ENCODE measurements at regions not wholly inside any gene's neighbourhood (a gene's known extent, or its start where the extent isn't known, plus 50 kb on each side); places are given as distances from the start of the nearest gene placed in this dataset.

DNA sequence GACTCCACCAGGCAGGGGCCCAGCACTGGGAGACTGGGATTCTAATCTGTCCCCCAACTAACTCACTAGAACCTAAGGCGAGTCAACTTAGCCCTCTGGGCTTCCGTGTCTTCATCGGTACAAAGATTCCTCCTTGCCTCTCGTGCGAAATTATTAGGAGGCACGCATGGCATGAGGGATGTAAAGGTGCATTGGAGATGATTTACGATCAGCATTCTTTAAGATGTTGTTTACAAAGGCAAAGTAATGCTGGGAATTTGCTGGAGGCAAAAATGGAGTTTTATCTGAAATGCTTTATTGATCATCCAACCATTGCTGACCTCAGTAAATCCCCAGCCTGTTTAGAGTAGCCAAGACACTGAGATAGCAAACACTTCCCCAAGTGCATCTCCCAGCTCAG lies 171.8 kb upstream of the KLHL29 start:
- no peak overlapping the region for H3K27ac ChIP-seq
- TF ChIP-seq CTCF (conservative IDR thresholded peaks at IDR 0.05) (no peak), ZFX (IDR thresholded peaks at IDR 0.05) (no peak)

DNA sequence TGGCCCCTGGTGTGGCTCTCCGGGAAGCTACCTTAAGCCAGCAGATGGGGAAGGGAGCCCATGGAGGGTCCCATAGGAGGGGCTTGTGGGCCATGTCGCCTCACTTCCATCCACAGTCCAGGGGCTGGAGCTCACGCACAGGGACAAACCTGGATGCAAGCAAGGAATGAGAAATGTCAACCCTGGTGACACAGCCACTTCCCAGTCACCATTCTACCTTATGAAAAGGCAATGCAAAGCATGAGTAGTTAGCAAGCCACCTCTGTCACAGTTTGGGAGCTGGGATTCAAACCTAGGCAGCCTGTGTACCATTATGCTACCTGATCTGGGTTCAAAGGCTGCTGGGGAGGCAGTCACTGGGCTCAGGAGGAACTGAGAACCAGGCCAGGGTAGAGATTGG lies 170.0 kb upstream of the KLHL29 start:
- H3K27ac ChIP-seq = no peak overlapping the region
- TF ChIP-seq CTCF (conservative IDR thresholded peaks at IDR 0.05) (no peak), ZFX (IDR thresholded peaks at IDR 0.05) (no peak)

GRCh38 chr2:23219666-23220065 lies 165.3 kb upstream of the KLHL29 start:
- no peak overlapping the region for H3K27ac ChIP-seq
- no peak for TF ChIP-seq CTCF (conservative IDR thresholded peaks at IDR 0.05)
- no peak for TF ChIP-seq ZFX (IDR thresholded peaks at IDR 0.05)

GRCh38 chr2:23220513-23221094 lies 164.4 kb upstream of the KLHL29 start:
- H3K27ac ChIP-seq = no peak overlapping the region
- TF ChIP-seq ZFX (IDR thresholded peaks at IDR 0.05) (no peak), CTCF (conservative IDR thresholded peaks at IDR 0.05) (no peak)

DNA sequence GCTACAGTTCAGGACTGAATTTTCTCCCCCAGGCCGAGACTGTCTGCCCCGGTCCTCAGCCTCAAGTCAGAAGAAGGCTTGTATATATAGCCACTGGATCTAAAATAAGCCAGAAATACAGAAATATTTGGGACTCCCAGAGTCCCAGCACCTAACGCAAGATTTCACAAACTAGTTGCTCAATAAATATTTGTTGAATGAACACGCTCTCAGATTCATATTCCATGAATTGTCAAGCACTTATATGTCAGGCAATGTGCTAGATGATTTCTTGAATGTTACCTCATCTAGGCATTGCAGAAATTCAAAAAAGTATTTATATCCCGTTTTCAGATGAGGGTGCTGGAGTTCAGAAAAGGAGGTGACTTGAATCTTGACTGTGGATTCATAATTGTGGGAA lies 163.7 kb upstream of the KLHL29 start:
- H3K27ac ChIP-seq = no peak overlapping the region
- no peak for TF ChIP-seq ZFX (IDR thresholded peaks at IDR 0.05)
- no peak for TF ChIP-seq CTCF (conservative IDR thresholded peaks at IDR 0.05)

DNA sequence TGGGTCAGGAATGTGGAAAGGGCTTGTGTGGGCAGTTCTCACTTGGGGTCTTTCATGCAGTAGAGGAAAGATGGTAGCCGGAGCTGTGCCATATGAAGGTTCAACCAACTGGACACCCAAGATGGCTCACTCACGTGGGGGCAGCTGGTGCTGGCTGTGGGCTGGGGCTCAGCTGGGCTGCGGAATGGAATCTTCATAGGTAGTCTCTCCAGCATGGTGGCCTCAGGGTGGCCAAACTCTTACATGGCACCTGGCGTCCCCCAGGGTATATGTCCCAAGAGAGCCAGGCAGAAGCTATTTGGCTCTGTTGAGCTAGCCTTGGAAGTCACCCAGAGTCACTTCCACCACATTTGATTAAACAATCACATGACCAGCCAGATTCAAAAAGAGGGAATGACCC lies 163.1 kb upstream of the KLHL29 start:
- no peak overlapping the region for H3K27ac ChIP-seq
- TF ChIP-seq ZFX (IDR thresholded peaks at IDR 0.05) = no peak
- TF ChIP-seq CTCF (conservative IDR thresholded peaks at IDR 0.05) = no peak

GRCh38 chr2:23230885-23231284 lies 154.1 kb upstream of the KLHL29 start:
- H3K27ac ChIP-seq = no peak overlapping the region
- TF ChIP-seq CTCF (conservative IDR thresholded peaks at IDR 0.05) = no peak
- TF ChIP-seq ZFX (IDR thresholded peaks at IDR 0.05) = no peak

Data from C4-2B (cell line).